ENCODE measurements at regions not wholly inside any gene's neighbourhood (a gene's known extent, or its start where the extent isn't known, plus 50 kb on each side); places are given as distances from the start of the nearest gene placed in this dataset.

DNA sequence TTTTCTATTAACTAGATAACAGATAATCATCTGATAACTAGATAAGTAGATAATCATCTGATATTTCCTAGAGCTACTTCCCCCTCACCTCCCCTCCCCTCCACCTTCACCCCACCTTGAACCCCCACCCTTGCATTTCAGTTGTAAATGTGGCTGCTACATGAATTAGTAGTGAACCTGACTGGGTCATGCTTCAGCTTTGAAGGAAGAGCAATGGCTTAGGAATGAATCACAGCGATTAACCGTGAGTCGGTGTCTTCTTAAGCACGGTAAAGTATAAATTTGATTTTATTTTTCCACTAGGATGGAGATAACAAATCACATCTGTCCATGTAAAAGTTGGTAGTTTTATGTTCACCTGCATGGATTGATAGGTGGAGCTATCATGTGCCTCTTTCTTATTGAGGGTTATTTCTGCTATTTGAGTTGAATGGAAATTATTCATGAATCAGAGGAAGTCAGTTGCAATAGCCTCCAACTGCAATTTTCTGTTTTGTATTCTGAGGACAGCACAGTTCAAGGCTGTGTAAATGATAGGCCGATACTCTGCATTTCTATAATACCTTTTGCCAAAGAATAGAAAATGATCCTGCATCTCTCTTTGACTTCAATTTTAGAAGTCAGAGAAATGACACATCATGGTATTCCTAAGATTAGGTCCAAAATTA lies 235.0 kb downstream of the PTGER3 start:
- TF ChIP-seq, protein P1, sequence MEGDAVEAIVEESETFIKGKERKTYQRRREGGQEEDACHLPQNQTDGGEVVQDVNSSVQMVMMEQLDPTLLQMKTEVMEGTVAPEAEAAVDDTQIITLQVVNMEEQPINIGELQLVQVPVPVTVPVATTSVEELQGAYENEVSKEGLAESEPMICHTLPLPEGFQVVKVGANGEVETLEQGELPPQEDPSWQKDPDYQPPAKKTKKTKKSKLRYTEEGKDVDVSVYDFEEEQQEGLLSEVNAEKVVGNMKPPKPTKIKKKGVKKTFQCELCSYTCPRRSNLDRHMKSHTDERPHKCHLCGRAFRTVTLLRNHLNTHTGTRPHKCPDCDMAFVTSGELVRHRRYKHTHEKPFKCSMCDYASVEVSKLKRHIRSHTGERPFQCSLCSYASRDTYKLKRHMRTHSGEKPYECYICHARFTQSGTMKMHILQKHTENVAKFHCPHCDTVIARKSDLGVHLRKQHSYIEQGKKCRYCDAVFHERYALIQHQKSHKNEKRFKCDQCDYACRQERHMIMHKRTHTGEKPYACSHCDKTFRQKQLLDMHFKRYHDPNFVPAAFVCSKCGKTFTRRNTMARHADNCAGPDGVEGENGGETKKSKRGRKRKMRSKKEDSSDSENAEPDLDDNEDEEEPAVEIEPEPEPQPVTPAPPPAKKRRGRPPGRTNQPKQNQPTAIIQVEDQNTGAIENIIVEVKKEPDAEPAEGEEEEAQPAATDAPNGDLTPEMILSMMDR (IDR thresholded peaks at IDR 0.05), result no peak

DNA sequence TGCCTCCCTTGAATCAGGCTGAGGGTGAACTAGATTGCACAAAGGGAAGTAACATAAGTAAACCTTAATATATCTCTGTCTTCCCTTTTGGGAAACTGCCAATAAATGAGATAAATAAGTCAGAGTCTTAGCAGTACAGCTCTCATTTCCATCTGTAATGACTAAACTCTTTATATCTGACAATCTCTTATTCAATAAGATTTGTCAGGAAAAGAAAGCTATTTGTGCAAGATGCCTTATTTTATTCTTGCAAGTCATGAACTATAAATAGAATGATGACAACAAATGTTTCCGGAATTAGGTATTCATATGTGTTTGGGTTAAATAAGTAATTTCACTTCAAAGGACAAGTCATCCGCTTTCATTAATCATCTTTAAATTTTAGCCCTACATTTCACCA lies 229.2 kb downstream of the PTGER3 start:
- TF ChIP-seq, protein P1 (IDR thresholded peaks at IDR 0.05), result no peak

DNA sequence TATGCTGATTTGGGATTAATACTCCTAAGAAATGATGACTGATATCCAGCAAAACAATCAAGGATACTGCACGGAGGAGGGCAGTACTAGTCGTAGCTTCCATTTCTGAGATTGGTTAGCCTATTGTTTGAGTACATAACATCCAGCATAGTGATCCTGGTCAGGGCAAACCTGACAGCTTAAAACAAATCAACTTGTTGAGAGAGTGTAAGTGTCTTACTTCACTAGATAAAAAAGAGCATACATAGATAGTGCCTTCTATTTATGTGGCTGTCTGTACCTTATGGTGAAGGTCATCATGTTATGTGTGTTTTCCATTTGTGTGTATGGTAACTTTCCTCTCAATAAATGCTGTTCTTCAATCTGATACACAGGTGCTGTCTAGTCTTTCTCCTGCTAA lies 228.4 kb downstream of the PTGER3 start:
- TF ChIP-seq, protein P1 (IDR thresholded peaks at IDR 0.05), result no peak

DNA sequence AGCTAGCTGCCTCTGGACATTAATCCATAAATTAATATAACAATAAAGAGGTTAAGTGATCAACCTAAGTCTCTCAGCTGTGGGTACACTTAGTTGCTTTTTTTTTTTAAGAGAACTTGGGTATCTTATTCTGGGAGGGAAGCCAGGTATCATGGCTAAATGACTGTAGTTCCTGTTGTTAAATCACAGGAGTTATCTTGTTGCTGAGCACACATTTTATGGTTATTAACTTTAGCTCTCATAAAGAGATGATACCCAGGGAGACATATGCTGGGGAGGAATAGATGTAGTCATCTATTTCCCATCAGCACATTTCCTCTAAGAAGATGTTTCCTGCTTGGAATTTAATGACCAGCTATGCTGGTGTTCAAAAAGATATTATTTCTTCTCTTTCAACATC lies 227.8 kb downstream of the PTGER3 start:
- TF ChIP-seq, protein P1 (IDR thresholded peaks at IDR 0.05), result no peak

DNA sequence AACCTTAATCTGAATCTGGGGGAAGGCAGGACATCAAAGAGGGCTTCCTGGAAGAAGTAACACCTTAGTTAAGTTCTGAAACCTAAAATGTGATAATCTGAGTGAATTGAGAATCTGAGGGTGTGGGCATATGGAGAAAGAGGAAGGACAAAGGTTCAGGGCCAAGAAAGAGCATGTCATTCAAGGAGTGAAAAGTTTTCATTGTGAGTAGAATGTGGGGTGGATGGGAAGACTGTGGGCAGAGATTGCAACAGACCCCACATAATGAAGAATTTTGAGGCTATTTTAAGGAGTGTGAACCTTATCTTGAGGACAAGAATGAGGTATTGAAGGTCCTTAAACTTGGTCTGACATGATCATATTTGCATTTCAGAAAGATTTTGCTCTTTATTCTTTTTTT lies 227.2 kb downstream of the PTGER3 start:
- TF ChIP-seq, protein P1 (IDR thresholded peaks at IDR 0.05), result no peak

DNA sequence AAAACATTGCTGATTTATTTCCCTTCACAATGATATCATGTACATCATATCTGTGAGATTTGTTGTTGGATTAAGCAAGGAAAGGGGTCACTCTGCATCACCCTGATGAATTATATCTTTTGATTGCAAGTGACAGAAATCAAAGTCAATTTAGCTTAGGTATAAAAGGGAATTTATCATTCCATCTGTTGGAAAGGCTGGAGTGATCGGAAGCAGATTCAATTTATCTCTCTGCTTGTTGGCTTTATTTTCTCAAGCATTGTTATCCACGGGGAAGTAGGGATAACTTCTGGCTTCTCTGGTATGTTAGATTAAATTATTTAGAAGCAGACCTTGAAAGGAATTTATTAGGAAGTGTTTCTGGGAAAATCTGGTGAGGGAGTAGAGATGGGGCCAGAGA lies 226.6 kb downstream of the PTGER3 start:
- TF ChIP-seq, protein P1 (IDR thresholded peaks at IDR 0.05), result no peak

DNA sequence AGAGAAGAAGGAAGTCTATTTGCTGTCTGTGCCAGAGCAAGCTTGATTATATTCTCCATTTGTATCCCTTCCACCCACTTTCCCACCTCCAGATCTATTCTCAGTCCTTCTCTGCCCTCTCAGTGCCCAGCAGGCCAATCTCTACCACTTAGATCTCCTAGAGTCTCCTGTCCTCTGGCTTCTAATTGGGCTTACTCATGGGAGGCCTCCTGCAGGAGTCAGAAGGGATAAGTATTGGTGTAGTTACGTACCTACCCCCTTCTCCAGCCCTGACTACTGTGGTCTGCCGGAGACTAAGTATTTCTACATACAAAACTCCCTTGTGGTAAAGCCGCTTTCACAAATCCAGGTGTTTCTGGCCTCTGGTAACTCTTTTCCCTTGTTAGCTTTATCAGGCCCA lies 221.2 kb downstream of the PTGER3 start:
- TF ChIP-seq, protein P1 (IDR thresholded peaks at IDR 0.05), result no peak

DNA sequence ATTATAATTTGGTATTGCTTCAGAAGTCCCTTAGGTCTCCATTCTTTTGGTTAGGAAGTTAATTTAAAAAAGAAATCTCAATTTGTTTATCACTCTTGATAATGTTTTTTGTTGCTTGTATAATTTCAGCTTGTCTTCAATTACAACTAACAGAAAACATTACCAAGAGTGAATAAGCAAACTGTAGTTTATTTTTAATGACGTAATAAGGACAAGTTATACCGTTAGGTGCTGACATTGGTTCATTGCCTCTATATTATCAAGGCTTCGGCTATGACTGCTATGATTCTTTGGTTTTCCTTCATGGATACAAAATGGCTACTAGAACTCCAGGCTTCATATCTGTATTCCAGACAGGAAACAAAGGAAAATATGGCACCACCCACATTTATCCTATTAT lies 220.6 kb downstream of the PTGER3 start:
- TF ChIP-seq, protein P1 (IDR thresholded peaks at IDR 0.05), result no peak

Data from LNCAP (cell line).